ENCODE measurements at regions not wholly inside any gene's neighbourhood (a gene's known extent, or its start where the extent isn't known, plus 50 kb on each side); places are given as distances from the start of the nearest gene placed in this dataset.

DNA sequence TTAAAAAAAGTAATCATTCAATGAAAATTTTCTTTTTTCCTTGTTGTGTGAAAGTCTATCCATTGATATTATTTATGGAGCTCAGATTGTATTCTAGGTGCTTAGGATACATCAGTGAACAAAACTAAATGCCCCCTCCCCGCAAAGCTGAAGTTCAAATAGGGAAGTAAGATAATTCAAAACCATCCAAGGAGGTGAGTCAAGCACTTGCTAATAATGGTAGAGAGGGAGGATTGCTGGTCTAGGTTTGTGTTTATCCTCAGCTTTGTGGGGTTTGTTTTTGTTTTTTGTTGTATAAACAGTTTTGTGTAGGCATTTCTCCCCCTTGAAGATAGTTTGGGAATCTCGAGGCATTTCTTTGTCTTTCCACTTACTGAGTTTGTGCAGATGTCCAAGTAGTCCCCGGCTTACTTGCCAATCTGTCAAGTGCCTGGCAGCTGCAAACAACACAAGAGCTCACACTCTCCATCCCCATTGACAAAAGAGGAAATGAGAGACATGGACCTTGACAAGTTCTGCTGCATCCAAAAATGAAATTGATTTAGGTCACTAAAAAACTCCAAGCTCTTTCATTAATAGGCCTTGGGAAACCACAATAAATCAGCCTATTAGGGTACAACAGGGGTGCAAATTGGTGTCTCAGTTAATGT lies 575.8 kb upstream of the TBL1XR1 start:
- Histone ChIP-seq H3K27me3 (no peaks in the 10 kb centered on the region), H3K36me3 (no peaks in the 10 kb centered on the region), H3K9me3 (peaks cover 0 to 10% of the 10 kb centered on the region in 2 donors), H3K27ac (no peak overlapping the region), H3K4me1 (no peaks in the 10 kb centered on the region), H3K4me3 (no peak overlapping the region)
- DNase-seq (ENCODE audit: low spot score in 2 of 2), result no peak
- intact Hi-C loops (cut with DNase I; ENCODE audit: low total_unique reads), result no loop called here
- TF ChIP-seq POLR2AphosphoS5 (IDR thresholded peaks at IDR 0.05) (no peak), POLR2A (IDR thresholded peaks at IDR 0.05) (no peak)
- TF ChIP-seq, protein P1, sequence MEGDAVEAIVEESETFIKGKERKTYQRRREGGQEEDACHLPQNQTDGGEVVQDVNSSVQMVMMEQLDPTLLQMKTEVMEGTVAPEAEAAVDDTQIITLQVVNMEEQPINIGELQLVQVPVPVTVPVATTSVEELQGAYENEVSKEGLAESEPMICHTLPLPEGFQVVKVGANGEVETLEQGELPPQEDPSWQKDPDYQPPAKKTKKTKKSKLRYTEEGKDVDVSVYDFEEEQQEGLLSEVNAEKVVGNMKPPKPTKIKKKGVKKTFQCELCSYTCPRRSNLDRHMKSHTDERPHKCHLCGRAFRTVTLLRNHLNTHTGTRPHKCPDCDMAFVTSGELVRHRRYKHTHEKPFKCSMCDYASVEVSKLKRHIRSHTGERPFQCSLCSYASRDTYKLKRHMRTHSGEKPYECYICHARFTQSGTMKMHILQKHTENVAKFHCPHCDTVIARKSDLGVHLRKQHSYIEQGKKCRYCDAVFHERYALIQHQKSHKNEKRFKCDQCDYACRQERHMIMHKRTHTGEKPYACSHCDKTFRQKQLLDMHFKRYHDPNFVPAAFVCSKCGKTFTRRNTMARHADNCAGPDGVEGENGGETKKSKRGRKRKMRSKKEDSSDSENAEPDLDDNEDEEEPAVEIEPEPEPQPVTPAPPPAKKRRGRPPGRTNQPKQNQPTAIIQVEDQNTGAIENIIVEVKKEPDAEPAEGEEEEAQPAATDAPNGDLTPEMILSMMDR (IDR thresholded peaks at IDR 0.05), result no peak

DNA sequence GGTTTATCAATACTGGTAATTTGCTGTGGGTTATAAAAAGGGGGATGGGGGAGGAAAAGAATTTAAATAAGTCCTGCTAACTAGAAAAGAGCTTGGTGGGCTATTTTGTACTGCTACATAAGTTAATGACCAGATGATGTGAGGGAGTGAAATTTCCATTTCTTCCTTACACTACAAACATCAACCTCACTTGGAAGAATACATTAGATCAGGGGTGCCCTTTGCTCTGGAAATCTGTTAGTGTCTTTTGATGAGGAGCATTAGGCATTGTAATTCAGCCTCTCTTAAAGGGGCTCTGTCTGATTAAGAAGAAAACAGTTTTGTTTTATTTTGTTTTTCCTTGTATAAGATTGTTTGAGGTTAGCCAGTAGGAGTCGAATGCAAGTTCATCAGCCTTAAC lies 576.4 kb upstream of the TBL1XR1 start:
- no peak overlapping the region for H3K4me3 ChIP-seq
- no peaks in the 10 kb centered on the region for H3K36me3 ChIP-seq
- H3K27me3 ChIP-seq, result no peaks in the 10 kb centered on the region
- H3K9me3 ChIP-seq, result peaks cover 0 to 3% of the 10 kb centered on the region in 2 donors
- no peak for DNase-seq (ENCODE audit: low spot score in 2 of 2)
- TF ChIP-seq POLR2AphosphoS5 (IDR thresholded peaks at IDR 0.05), result no peak
- TF ChIP-seq, protein P1 (IDR thresholded peaks at IDR 0.05), result no peak
- TF ChIP-seq POLR2A (IDR thresholded peaks at IDR 0.05), result no peak
- H3K27ac ChIP-seq, result no peak overlapping the region
- no peaks in the 10 kb centered on the region for H3K4me1 ChIP-seq
- intact Hi-C loops (cut with DNase I; ENCODE audit: low total_unique reads), result no loop called here

DNA sequence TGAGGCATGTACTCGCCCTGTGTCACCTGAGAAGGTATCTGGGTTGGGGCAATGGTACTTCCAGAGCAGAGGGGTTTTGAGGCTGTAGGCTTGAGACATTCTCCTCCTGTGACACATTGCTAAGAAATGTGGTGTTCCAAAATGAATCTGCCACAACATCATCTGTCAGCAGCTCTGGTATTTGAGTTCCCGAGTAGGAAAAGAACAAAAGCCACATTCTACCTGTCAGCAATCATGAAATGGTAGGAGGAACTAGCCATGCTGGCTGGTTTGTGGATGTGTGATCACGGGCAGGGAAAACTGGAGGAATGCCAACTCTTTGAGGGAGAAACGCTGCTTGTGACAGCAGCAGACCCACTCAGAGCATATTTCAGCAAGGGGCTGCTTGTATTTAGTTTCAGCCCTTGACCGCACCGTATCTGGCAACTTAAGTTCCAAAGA lies 579.4 kb upstream of the TBL1XR1 start:
- no peaks in the 10 kb centered on the region for H3K36me3 ChIP-seq
- H3K27ac ChIP-seq, result no peak overlapping the region
- TF ChIP-seq POLR2AphosphoS5 (IDR thresholded peaks at IDR 0.05), result no peak
- no peak for TF ChIP-seq POLR2A (IDR thresholded peaks at IDR 0.05)
- TF ChIP-seq, protein P1 (IDR thresholded peaks at IDR 0.05), result no peak
- no peak overlapping the region for H3K4me3 ChIP-seq
- no peak for DNase-seq (ENCODE audit: low spot score in 2 of 2)
- no peaks in the 10 kb centered on the region for H3K9me3 ChIP-seq
- no peaks in the 10 kb centered on the region for H3K27me3 ChIP-seq
- no peaks in the 10 kb centered on the region for H3K4me1 ChIP-seq
- intact Hi-C loops (cut with DNase I; ENCODE audit: low total_unique reads), result no loop called here

DNA sequence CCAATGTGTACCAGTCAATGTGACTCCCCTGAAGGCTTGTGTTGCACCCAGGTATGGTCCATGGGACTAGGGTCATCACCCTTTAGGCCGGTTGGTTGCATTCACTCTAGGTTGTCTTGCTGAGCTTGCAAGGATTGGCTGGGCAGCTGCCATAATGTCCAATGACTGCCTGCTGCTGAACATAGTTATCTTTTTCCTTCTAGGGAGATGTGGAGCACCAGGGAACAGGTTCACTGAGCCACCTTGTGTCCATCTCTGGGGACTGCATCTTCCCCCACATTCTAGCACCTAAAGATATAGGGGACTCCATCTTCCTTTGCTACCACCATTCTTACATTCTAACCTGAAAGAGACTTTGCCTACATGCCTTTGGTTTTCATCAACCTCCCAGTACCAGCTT lies 580.4 kb upstream of the TBL1XR1 start:
- Histone ChIP-seq H3K27me3 (no peaks in the 10 kb centered on the region), H3K4me3 (no peak overlapping the region), H3K9me3 (no peaks in the 10 kb centered on the region), H3K36me3 (no peaks in the 10 kb centered on the region), H3K27ac (no peak overlapping the region), H3K4me1 (no peaks in the 10 kb centered on the region)
- no peak for DNase-seq (ENCODE audit: low spot score in 2 of 2)
- intact Hi-C loops (cut with DNase I; ENCODE audit: low total_unique reads), result no loop called here
- TF ChIP-seq, protein P1 (IDR thresholded peaks at IDR 0.05), result peak in 2 of 3 donors; percentile 37 to 46
- TF ChIP-seq POLR2AphosphoS5 (IDR thresholded peaks at IDR 0.05), result no peak

DNA sequence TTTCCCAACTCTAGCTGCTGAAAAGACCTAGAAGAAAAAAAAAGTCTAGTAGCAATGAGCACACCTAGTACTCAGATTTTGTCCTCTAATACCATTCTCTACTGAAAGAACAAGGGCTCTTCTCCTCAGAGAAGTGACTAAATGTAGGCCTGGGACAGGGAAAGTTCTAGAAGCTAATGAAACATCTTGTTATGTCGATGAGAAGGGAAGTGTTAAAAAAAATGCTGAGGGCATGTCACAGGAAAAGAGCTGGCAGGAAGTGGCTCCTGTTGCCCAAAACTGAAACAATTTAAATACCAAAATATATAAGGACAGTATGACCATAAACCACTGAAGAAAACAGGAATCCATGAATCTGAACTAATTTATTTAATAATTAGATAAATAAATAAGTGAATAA lies 581.4 kb upstream of the TBL1XR1 start:
- no peaks in the 10 kb centered on the region for H3K27me3 ChIP-seq
- intact Hi-C loops (cut with DNase I; ENCODE audit: low total_unique reads), result no loop called here
- H3K36me3 ChIP-seq, result no peaks in the 10 kb centered on the region
- H3K27ac ChIP-seq, result no peak overlapping the region
- H3K4me1 ChIP-seq, result no peaks in the 10 kb centered on the region
- TF ChIP-seq, protein P1 (IDR thresholded peaks at IDR 0.05), result no peak
- TF ChIP-seq POLR2A (IDR thresholded peaks at IDR 0.05), result no peak
- TF ChIP-seq POLR2AphosphoS5 (IDR thresholded peaks at IDR 0.05), result no peak
- no peaks in the 10 kb centered on the region for H3K9me3 ChIP-seq
- DNase-seq (ENCODE audit: low spot score in 2 of 2), result no peak
- H3K4me3 ChIP-seq, result no peak overlapping the region

Data from breast epithelium (tissue), 4 donors.